Activated CD4-positive, alpha-beta T cell treated with anti-CD3 and anti-CD28 coated beads for 24 hours (primary cell): ENCODE measurements at regions not wholly inside any gene's neighbourhood (a gene's known extent, or its start where the extent isn't known, plus 50 kb on each side); places are given as distances from the start of the nearest gene placed in this dataset.

Experiments used
- DNase-seq, 2 donors: peaks; one replicate each; pipeline ENCODE4 v3.0.0-alpha.2; 2020; ENCODE audit warnings: low read depth in 2 of 2

GRCh38 chr14:22478247-22478646 lies 110.8 kb downstream of the DAD1 start:
- no peak for DNase-seq

- no peak for DNase-seq
Observed at GRCh38 chr14:22477569-22478194, 111.3 kb downstream of the DAD1 start.

GRCh38 chr14:22476887-22477286 lies 112.1 kb downstream of the DAD1 start:
- DNase-seq = no peak

GRCh38 chr14:22476005-22476751 lies 112.8 kb downstream of the DAD1 start:
- no peak for DNase-seq

DNA sequence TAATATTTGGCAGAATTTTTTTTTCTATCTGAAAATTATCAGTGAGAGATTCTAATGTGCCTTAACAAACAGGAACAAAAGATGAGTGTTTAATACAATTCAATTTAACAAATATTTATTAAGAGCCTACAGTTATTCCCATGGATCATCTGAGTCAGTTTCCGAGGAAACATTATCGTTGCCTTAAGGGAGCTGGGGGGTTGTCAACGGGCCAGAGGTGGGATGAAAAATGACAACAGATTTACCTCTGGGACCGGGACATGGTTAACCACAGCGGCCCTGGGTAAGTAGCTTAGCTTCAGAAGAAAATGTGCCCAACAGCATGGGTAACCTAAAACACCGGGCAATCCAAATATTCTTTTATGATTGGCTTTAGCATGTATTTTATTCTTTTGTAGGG lies 113.6 kb downstream of the DAD1 start:
- no peak for DNase-seq

DNA sequence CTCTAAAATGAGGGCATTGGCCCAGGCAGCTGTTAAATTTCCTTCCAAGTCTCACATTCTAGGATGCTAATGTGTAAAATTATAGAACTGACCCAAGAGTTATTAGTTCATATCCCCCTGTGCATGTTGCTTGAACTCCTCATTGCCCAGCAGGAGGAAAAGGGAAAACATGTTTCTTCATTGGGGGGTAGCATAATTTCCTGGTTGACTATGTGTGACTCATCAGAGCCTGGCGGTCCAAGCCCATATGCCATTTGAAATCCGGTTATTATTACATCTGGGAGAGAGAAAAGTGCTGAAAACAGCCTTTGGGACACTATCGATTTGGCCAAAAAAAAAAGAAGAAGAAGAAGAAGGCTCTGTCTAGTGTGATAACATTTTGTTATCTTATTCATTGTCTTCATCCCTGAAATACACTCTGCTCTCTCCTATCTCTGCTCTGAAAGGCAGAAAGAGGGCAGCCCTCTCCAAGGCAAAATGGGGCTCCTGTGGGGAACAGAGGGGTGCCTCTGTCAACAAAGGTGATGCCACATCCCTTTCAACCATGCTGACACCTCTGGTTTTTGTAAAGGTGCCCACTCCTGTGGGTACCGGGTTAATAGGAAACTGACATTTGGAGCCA lies 114.2 kb downstream of the DAD1 start:
- no peak for DNase-seq

GRCh38 chr14:22472935-22473854 lies 115.8 kb downstream of the DAD1 start:
- DNase-seq = no peak

- DNase-seq = no peak
Observed at GRCh38 chr14:22472466-22472865, 116.6 kb downstream of the DAD1 start.

DNA sequence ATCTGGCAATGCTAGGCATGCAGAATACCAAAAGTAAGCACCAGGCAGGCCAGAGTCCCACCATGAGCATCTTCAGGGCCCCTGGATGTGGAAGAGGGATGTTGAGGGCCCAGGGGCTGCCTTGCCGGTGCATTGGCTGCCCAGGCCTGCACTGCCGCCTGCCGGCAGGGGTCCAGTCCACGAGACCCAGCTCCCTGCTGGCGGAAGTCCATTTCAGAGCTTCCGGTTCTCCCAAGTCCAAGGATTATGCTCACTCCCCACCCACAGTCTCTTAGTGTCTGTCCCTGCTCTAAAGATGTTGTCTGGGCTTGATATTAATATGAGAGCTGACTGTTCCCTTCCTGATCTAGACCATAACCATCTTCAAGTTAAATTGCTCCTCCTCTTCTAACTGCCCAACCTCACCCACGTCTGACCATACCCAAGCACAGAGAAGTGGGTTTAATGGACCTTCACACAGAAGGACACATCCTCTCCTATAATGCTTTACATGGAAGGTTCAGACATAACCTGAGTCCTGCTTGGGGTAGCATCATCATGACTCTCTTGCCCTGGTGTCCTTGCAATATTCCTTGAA lies 117.4 kb downstream of the DAD1 start:
- DNase-seq = no peak

DNA sequence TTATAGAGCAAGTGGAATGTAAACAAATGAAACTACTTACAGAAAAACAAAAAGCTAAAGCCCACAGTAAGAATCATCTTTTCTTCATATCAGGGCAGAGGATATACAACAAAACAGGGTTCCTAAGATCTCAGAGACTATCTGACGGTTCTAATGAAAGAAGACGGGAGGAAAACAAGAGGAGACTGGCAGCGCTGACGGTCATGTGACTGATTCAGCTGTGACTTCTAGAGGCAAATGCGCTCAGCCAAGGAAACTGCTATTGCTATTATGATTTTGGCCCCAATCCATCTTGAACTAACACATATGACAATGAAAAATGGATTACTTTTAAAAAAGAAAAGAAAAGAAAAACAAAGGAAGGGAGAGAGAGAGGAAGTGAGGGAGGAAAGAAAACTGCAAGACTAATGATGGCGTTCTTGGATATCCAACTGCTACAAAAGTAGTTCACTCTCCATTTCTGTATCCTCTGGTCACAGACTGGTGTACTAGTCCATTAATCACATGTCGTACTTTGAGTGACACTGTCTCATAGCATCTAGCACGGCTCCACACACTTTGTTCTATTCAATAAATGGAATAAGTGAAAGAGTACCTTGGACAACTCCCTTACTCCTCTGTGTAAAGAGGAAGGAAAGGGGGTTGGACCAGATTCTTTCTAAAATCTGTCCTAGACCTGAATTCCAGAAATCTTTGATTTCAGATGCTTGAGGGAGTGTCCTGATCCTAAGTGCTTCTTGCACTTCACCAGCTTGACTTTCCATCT lies 119.3 kb downstream of the DAD1 start:
- DNase-seq = no peak

DNA sequence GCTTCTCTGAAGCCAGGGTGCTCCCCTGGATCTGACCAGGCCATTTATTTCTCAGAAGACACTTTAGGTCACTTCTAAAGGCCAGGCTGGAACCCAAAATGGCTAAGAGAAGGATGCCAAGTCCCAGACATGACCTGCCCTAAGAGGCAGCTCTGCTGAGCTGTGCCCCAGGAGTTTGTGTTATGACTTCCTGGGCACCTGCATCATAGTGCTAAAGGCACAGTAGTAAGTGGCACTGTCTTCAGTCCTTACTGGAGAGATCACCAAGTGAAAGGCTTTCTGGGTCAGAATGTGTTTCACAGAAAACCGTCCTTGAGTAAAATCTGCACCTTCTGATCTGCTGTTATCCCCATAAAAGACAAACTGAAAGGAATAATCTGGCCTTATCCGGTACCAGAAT lies 120.2 kb downstream of the DAD1 start:
- no peak for DNase-seq

DNA sequence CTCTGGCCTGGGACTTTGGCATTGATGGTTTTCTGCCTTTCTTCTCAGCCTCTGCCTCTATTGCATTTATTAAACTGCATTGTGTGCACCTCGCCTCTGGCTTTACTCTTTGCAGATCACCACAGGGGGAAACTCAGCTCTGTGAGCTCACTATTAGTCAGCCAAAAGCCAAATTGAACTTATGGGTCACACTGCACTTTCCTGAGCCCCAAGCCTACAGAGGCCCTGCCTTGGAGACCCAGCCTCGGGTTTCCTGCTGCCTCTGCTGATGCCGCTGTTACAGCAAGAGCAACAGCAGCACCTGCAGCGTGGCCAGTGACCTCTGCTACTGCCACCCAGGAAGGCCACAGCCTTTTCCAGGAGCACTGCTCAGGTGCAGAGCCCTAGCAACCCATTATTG lies 122.5 kb downstream of the DAD1 start:
- DNase-seq = no peak

GRCh38 chr14:22465201-22465840 lies 123.7 kb downstream of the DAD1 start:
- DNase-seq = no peak

- DNase-seq = no peak
Observed at GRCh38 chr14:22464422-22465142, 124.4 kb downstream of the DAD1 start.

GRCh38 chr14:22463763-22464173 lies 125.3 kb downstream of the DAD1 start:
- DNase-seq = no peak

DNA sequence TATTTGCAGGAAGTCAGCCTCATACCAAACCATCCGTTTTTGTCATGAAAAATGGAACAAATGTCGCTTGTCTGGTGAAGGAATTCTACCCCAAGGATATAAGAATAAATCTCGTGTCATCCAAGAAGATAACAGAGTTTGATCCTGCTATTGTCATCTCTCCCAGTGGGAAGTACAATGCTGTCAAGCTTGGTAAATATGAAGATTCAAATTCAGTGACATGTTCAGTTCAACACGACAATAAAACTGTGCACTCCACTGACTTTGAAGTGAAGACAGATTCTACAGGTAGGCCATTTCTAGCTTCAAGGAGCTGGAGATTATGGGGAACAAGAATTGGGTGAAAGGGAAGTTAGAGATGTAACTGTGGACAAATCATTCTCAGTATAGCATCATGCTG lies 126.1 kb downstream of the DAD1 start:
- no peak for DNase-seq

DNA sequence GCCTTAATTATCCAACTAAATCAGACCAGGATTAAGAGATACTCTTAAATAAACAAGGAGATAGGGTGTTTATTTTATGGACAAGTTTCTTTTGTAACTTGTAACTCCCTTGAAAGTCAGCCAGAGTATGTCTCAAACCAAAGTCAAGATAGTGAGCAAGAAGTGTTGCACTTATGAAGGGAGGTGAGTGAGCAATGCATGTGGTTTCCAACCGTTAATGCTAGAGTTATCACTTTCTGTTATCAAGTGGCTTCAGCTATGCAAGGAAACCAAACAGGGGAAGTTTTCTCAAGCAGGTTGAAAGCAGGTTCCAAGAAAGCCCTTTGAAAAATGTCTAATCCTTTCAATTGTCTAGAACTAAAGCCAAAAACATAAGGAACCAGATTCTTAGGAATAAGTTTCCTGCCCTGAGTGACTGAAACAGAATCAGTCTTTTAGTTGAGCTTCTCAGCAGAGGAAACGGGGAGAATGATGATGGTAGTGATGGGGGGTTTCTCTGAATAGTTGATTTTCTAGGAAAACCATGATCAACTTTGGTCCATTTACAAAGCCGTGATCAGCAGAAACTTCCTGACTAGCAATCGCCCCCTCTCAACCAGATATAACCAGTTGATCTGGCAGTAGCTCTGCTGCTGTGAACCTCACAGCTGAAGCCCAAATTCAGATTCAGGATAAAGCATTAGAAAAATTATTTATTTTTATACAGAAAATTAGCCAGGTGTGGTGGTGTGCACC lies 128.4 kb downstream of the DAD1 start:
- DNase-seq = no peak

- no peak for DNase-seq
Observed at GRCh38 chr14:22458737-22459136, 130.3 kb downstream of the DAD1 start.

- no peak for DNase-seq
Observed at GRCh38 chr14:22456998-22457594, 131.9 kb downstream of the DAD1 start.
